ENCODE measurements at regions not wholly inside any gene's neighbourhood (a gene's known extent, or its start where the extent isn't known, plus 50 kb on each side); places are given as distances from the start of the nearest gene placed in this dataset.

DNA sequence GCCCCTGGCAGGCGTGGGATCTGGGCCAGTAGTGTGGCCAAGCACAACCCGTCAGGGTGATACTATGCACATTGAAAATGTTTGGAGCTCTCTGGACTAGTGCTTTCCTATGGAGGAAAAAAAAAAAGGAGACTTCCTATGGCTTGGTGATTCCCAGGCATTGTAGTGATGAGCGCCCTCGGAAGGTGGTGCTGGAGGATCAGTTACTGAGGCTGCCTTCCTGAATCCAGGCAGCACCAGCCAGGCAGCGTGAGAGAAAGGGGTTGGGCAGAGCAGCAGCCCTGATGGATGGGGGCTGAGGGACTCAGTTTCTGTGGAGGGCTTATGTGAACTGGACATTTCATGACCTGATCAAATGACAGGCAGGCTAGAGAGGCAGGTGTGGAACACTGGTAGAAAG, 70.9 kb downstream of the CHRNA1 start:
- peaks cover 7% of the 10 kb centered on the region for H3K4me1 ChIP-seq (ENCODE audit: control insufficient read depth, insufficient read depth, low read length)
- H3K4me3 ChIP-seq (ENCODE audit: low read length) = no peak overlapping the region
- H3K9ac ChIP-seq (ENCODE audit: extremely low read depth, low read length, poor library complexity, severe bottlenecking) = no peak overlapping the region
- peaks cover 5% of the 10 kb centered on the region for H3K9me3 ChIP-seq (ENCODE audit: control insufficient read depth, low read length)
- DNase-seq = peak; percentile 92
- Mint-ChIP-seq H3K36me3 (ENCODE audit: low read depth) (no peaks in the 10 kb centered on the region), H3K4me3 (no peak overlapping the region), H3K4me1 (peaks cover 37% of the 10 kb centered on the region), H3K9me3 (peaks cover 5% of the 10 kb centered on the region), H3K27ac (no peak overlapping the region), H3K27me3 (ENCODE audit: insufficient read depth) (peaks cover 13% of the 10 kb centered on the region)
- peaks cover 6% of the 10 kb centered on the region for H3K27me3 ChIP-seq (ENCODE audit: control insufficient read depth, insufficient read depth, low read length, poor library complexity, severe bottlenecking)
- peak; percentile 58 for TF ChIP-seq CTCF (conservative IDR thresholded peaks at IDR 0.05)
- 90 to 94% methylated on average over 3 to 5 of the region's 5 CpGs for WGBS, 2 experiments (ENCODE audit: insufficient coverage in 1 of 2, insufficient read length in 1 of 2)
- no peaks in the 10 kb centered on the region for H3K36me3 ChIP-seq (ENCODE audit: control insufficient read depth, insufficient read depth, low read length)
- no peak overlapping the region for H3K27ac ChIP-seq (ENCODE audit: low read depth, low read length)

DNA sequence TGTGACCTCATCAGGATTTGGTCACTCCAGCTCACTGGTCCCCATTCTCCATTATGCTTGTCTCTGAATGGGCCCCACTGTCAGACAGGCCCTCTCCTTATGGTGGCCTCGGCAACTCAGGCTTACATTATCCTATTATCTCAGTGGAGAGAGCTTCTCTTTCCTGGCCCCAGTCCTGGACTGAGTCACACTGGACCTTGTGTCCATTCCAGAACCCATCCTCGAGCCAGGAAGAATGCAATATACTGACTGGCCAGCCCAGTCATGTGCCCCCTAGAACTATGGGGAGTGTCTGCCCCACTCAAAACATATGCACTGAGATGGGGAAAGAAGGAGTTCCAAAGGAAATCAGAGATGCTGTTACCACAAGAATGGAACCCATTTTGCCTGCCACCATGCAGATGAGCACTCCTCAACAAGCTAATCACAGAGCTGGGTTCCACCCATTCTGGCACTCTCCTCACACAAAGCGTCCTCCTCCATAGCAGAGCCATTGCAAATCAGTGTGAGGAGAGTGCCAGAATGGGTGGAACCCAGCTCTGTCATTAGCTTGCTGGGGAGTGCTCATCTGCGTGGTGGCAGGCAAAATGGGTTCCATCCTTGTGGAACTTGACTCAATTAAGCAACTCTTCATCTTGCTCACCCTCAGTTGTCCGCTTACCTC, 71.9 kb downstream of the CHRNA1 start:
- peaks cover 6% of the 10 kb centered on the region for H3K27me3 ChIP-seq (ENCODE audit: control insufficient read depth, insufficient read depth, low read length, poor library complexity, severe bottlenecking)
- no peaks in the 10 kb centered on the region for H3K36me3 ChIP-seq (ENCODE audit: control insufficient read depth, insufficient read depth, low read length)
- H3K9me3 ChIP-seq (ENCODE audit: control insufficient read depth, low read length) = peaks cover 5% of the 10 kb centered on the region
- H3K4me1 ChIP-seq (ENCODE audit: control insufficient read depth, insufficient read depth, low read length) = peaks cover 8% of the 10 kb centered on the region
- Mint-ChIP-seq H3K9me3 (peaks cover 5% of the 10 kb centered on the region), H3K4me3 (no peak overlapping the region), H3K27ac (no peak overlapping the region), H3K4me1 (peaks cover 38% of the 10 kb centered on the region), H3K36me3 (ENCODE audit: low read depth) (no peaks in the 10 kb centered on the region), H3K27me3 (ENCODE audit: insufficient read depth) (peaks cover 14% of the 10 kb centered on the region)
- WGBS, 2 experiments (ENCODE audit: insufficient coverage in 1 of 2, insufficient read length in 1 of 2) = 82 to 89% methylated on average over 3 to 5 of the region's 5 CpGs
- DNase-seq = no peak
- H3K27ac ChIP-seq (ENCODE audit: low read depth, low read length) = no peak overlapping the region
- H3K4me3 ChIP-seq (ENCODE audit: low read length) = no peak overlapping the region
- H3K9ac ChIP-seq (ENCODE audit: extremely low read depth, low read length, poor library complexity, severe bottlenecking) = no peak overlapping the region
- no peak for TF ChIP-seq CTCF (conservative IDR thresholded peaks at IDR 0.05)

DNA sequence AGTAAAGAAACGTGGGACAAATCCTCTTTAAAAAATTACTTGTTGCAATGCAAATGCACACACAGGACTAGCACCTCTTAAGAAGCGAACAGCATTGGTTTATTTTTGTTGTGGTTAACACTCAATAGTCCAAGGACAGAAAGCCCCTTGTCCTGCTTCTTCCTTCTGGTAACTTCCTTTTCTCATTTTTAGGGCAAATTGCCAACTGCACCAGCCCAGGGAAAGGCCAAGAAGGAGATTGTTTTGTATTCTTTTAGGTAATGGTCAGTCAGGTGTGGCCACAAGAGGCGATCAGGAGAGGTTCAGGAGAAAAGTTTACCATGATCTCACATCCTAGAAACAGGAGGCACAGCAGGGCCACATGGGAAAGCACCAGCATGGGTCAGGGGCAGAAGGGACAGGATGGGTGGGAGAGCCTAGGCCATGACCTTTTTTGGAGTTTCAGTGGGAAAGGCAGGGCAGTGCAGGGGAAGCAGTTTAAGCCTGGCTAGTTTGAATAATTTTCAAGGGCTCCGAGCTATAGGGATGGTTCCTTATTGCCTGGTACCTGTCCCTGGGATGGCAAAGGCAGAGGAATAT, 73.0 kb downstream of the CHRNA1 start:
- peaks cover 29% of the 10 kb centered on the region for H3K4me1 Mint-ChIP-seq
- no peak overlapping the region for H3K27ac ChIP-seq (ENCODE audit: low read depth, low read length)
- peaks cover 5% of the 10 kb centered on the region for H3K9me3 ChIP-seq (ENCODE audit: control insufficient read depth, low read length)
- H3K9me3 Mint-ChIP-seq = peaks cover 5% of the 10 kb centered on the region
- H3K4me1 ChIP-seq (ENCODE audit: control insufficient read depth, insufficient read depth, low read length) = peaks cover 8% of the 10 kb centered on the region
- 86 to 100% methylated on average over 2 to 4 of the region's 4 CpGs for WGBS, 2 experiments (ENCODE audit: insufficient coverage in 1 of 2, insufficient read length in 1 of 2)
- no peaks in the 10 kb centered on the region for H3K36me3 Mint-ChIP-seq (ENCODE audit: low read depth)
- no peak overlapping the region for H3K4me3 Mint-ChIP-seq
- peaks cover 23% of the 10 kb centered on the region for H3K27me3 Mint-ChIP-seq (ENCODE audit: insufficient read depth)
- TF ChIP-seq CTCF (conservative IDR thresholded peaks at IDR 0.05) = peak; percentile 21
- peaks cover 17% of the 10 kb centered on the region for H3K27me3 ChIP-seq (ENCODE audit: control insufficient read depth, insufficient read depth, low read length, poor library complexity, severe bottlenecking)
- no peak overlapping the region for H3K9ac ChIP-seq (ENCODE audit: extremely low read depth, low read length, poor library complexity, severe bottlenecking)
- H3K27ac Mint-ChIP-seq = no peak overlapping the region
- H3K36me3 ChIP-seq (ENCODE audit: control insufficient read depth, insufficient read depth, low read length) = no peaks in the 10 kb centered on the region
- H3K4me3 ChIP-seq (ENCODE audit: low read length) = no peak overlapping the region
- DNase-seq = no peak
